ENCODE measurements at regions not wholly inside any gene's neighbourhood (a gene's known extent, or its start where the extent isn't known, plus 50 kb on each side); places are given as distances from the start of the nearest gene placed in this dataset.

DNA sequence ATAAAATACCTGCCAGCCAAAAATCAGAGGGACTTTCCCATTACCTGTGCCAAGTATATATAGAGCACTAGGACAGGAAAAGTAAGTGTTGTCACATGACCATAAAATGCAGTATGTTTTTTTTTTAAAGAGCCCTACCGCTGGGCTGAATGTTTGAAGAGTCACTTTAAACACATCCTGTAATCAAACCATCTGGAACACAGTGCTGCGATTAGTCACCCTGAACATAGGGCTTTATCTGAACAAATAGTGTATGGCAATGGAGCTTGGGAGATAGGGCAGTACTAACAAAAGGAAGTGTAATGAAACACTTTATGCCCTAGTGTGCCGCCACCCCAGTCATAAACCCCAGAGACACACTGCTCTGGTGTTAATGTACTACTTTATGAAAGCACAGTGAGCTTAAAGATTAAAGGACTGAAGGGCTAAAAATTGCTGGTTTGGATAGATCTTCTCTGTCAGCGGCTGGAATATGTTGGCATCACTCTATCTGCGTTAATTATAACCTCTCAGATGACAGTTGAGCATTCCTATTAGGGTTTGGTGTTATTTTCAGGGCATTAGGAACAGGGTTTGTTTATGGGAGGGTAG, 90.4 kb downstream of the ZNF608 start:
- TF ChIP-seq, protein P1, sequence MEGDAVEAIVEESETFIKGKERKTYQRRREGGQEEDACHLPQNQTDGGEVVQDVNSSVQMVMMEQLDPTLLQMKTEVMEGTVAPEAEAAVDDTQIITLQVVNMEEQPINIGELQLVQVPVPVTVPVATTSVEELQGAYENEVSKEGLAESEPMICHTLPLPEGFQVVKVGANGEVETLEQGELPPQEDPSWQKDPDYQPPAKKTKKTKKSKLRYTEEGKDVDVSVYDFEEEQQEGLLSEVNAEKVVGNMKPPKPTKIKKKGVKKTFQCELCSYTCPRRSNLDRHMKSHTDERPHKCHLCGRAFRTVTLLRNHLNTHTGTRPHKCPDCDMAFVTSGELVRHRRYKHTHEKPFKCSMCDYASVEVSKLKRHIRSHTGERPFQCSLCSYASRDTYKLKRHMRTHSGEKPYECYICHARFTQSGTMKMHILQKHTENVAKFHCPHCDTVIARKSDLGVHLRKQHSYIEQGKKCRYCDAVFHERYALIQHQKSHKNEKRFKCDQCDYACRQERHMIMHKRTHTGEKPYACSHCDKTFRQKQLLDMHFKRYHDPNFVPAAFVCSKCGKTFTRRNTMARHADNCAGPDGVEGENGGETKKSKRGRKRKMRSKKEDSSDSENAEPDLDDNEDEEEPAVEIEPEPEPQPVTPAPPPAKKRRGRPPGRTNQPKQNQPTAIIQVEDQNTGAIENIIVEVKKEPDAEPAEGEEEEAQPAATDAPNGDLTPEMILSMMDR (IDR thresholded peaks at IDR 0.05): no peak
- TF ChIP-seq POLR2A (IDR thresholded peaks at IDR 0.05): no peak

Measured in right lobe of liver (tissue), 4 donors.